HepG2 (cell line): ENCODE measurements at regions not wholly inside any gene's neighbourhood (a gene's known extent, or its start where the extent isn't known, plus 50 kb on each side); places are given as distances from the start of the nearest gene placed in this dataset.

Experiments
- ATAC-seq: fragments of 200-7000 bp; cut with Tn5 transposase; 3 replicates; pipeline ENCODE4 v1.9.1; 2020; ENCODE audit warnings: mild to moderate bottlenecking, moderate library complexity
- BruUV-seq: library from RNA; stranded (reverse); fragments of 400-500 nt; replicated peaks from 2 replicates; lab custom pipeline; 2021; lab: Mats Ljungman, UMichigan
- CTCF ChIA-PET: fragments of 300-600 bp; formaldehyde crosslinking; extraction: SDS; loops from one replicate; lab custom pipeline; 2021; ENCODE audit warnings: low total read pairs, inconsistent platforms, low intra/inter-chr PET ratio; lab: Yijun Ruan, JAX
- POLR2A ChIA-PET: fragments of 350-600 bp; sonication (Branson Sonifier 250); formaldehyde crosslinking; loops from one replicate; lab custom pipeline; 2020; ENCODE audit warnings: antibody characterized with exemption, inconsistent platforms; lab: Yijun Ruan, JAX
- DNase-seq: peaks from one replicate; pipeline ENCODE4 v3.0.0-alpha.2; 2015; ENCODE audit warnings: low spot score
- FAIRE-seq: peaks from 3 replicates; lab custom pipeline; 2011; peaks lifted over from hg19 to GRCh38; lab: Jason Lieb, UNC
- H2AFZ ChIP-seq: one replicate; pipeline ENCODE4 v1.6.1; 2011; ENCODE audit warnings: low read length, inconsistent platforms
- H3K27ac ChIP-seq: fragments of 300-600 bp; 3 replicates; pipeline ENCODE4 v1.8.0; 2011; ENCODE audit warnings: mixed run types, mild to moderate bottlenecking, mixed read lengths, low read length, inconsistent platforms; ENCODE audit not compliant: insufficient read depth; ENCODE audit errors: extremely low read length
- H3K27me3 ChIP-seq, 2 experiments: fragments of 200-600 bp in 1 of 2; 2 replicates in 1 of 2; 3 replicates in 1 of 2; pipeline versions ENCODE4 v1.6.0 to v1.8.0; 2011; ENCODE audit warnings: low read length in 2 of 2, mild to moderate bottlenecking in 2 of 2, moderate library complexity in 2 of 2, inconsistent platforms in 1 of 2; ENCODE audit not compliant: insufficient read depth in 2 of 2, control insufficient read depth in 1 of 2
- H3K36me3 ChIP-seq, 2 experiments: fragments of 200-600 bp in 1 of 2; replicated peaks in 1 of 2; 2 replicates in 1 of 2; 3 replicates in 1 of 2; pipeline versions ENCODE4 v1.5.1 to v1.8.0; 2011; ENCODE audit warnings: low read length in 2 of 2, inconsistent platforms in 1 of 2; ENCODE audit not compliant: insufficient read depth in 2 of 2, control insufficient read depth in 1 of 2
- H3K4me1 ChIP-seq: 2 replicates; pipeline ENCODE4 v1.5.1; 2012; ENCODE audit warnings: low read length, inconsistent platforms; ENCODE audit not compliant: insufficient read depth
- H3K4me2 ChIP-seq: 2 replicates; pipeline ENCODE4 v1.6.0; 2011; ENCODE audit warnings: low read depth, low read length, inconsistent platforms
- H3K4me3 ChIP-seq, 3 experiments: fragments of 200-600 bp in 1 of 3; sonication (generic), shearing (Covaris generic) in 1 of 3; replicated peaks in 1 of 3; 2 replicates each; pipeline ENCODE4 v1.5.1; 2011 to 2016; ENCODE audit warnings: low read length in 3 of 3, inconsistent platforms in 2 of 3, low read depth in 2 of 3, mild to moderate bottlenecking in 2 of 3, control low read depth in 1 of 3, mixed read lengths in 1 of 3; ENCODE audit not compliant: insufficient read depth in 1 of 3
- H3K79me2 ChIP-seq: one replicate; pipeline ENCODE4 v1.6.1; 2011; ENCODE audit warnings: low read length, inconsistent platforms; ENCODE audit not compliant: insufficient read depth
- H3K9ac ChIP-seq: 2 replicates; pipeline ENCODE4 v1.6.0; 2011; ENCODE audit warnings: mild to moderate bottlenecking, low read depth, low read length, inconsistent platforms; ENCODE audit not compliant: insufficient read depth
- H3K9me3 ChIP-seq: 2 replicates; pipeline ENCODE4 v1.5.1; 2012; ENCODE audit warnings: mild to moderate bottlenecking, low read length
- H4K20me1 ChIP-seq: 2 replicates; pipeline ENCODE4 v1.6.0; 2011; ENCODE audit warnings: inconsistent platforms, mild to moderate bottlenecking, low read length, moderate library complexity; ENCODE audit not compliant: insufficient read depth
- AKNA ChIP-seq: sonication (generic); formaldehyde crosslinking; IDR thresholded peaks from 2 replicates; pipeline ENCODE4 v1.4.0; 2020; ENCODE audit warnings: missing genetic modification reagents, borderline replicate concordance
- ATF1 ChIP-seq: IDR thresholded peaks from 2 replicates; pipeline ENCODE4 v1.6.1; 2016; ENCODE audit warnings: mild to moderate bottlenecking, control low read depth
- ATM ChIP-seq: fragments of 450-650 bp; IDR thresholded peaks from 2 replicates; pipeline ENCODE4 v1.7.1; 2017; ENCODE audit warnings: mild to moderate bottlenecking, borderline replicate concordance
- CHD2 ChIP-seq: IDR thresholded peaks from 2 replicates; pipeline ENCODE4 v1.6.1; 2011; ENCODE audit warnings: low read depth, low read length, improper control_type of control experiment
- FOXC1 ChIP-seq: sonication (generic); formaldehyde crosslinking; IDR thresholded peaks from 2 replicates; pipeline ENCODE4 v1.8.0; 2022; ENCODE audit warnings: mild to moderate bottlenecking, missing genetic modification reagents, borderline replicate concordance
- FOXK1 ChIP-seq: sonication (generic); formaldehyde crosslinking; IDR thresholded peaks from 2 replicates; pipeline ENCODE4 v1.4.0; 2020; ENCODE audit warnings: low read depth, missing genetic modification reagents, borderline replicate concordance
- GATAD2A ChIP-seq: IDR thresholded peaks from 2 replicates; pipeline ENCODE4 v1.6.1; 2016
- KLF12 ChIP-seq: sonication (generic); formaldehyde crosslinking; IDR thresholded peaks from 2 replicates; pipeline ENCODE4 v1.4.0; 2020; ENCODE audit warnings: missing genetic modification reagents, borderline replicate concordance
- MYNN ChIP-seq: sonication (generic); formaldehyde crosslinking; IDR thresholded peaks from 2 replicates; pipeline ENCODE4 v1.4.0; 2020; ENCODE audit warnings: mild to moderate bottlenecking, low read depth, missing genetic modification reagents
- NONO ChIP-seq, 2 experiments: fragments of 450-650 bp in 1 of 2; sonication (generic) in 1 of 2; formaldehyde crosslinking in 1 of 2; IDR thresholded peaks in 1 of 2; conservative IDR thresholded peaks in 1 of 2; 2 replicates each; pipeline versions ENCODE4 v1.6.1 to v1.8.0; 2017 to 2022; ENCODE audit warnings: mild to moderate bottlenecking in 1 of 2, missing genetic modification reagents in 1 of 2, moderate library complexity in 1 of 2
- SKIL ChIP-seq: sonication (generic); formaldehyde crosslinking; IDR thresholded peaks from 2 replicates; pipeline ENCODE4 v1.8.0; 2022; ENCODE audit warnings: missing genetic modification reagents, mild to moderate bottlenecking, moderate library complexity, borderline replicate concordance
- SNAPC5 ChIP-seq: sonication (generic); formaldehyde crosslinking; IDR thresholded peaks from 2 replicates; pipeline ENCODE4 v1.8.1; 2023; ENCODE audit warnings: mild to moderate bottlenecking, missing genetic modification reagents, borderline replicate concordance
- THAP11 ChIP-seq: IDR thresholded peaks from 2 replicates; pipeline ENCODE4 v1.6.1; 2016; ENCODE audit warnings: missing biosample characterization, missing genetic modification reagents
- ZNF101 ChIP-seq: sonication (generic); formaldehyde crosslinking; IDR thresholded peaks from 2 replicates; pipeline ENCODE4 v1.4.0; 2020; ENCODE audit warnings: mild to moderate bottlenecking, low read depth, missing genetic modification reagents, borderline replicate concordance
- ZNF33B ChIP-seq: sonication (generic); formaldehyde crosslinking; IDR thresholded peaks from 2 replicates; pipeline ENCODE4 v1.5.1; 2020; ENCODE audit warnings: mild to moderate bottlenecking, missing genetic modification reagents
- ZNF44 ChIP-seq: sonication (generic); formaldehyde crosslinking; IDR thresholded peaks from 2 replicates; pipeline ENCODE4 v1.5.1; 2020; ENCODE audit warnings: mild to moderate bottlenecking, missing genetic modification reagents
- ZSCAN30 ChIP-seq: sonication (generic); formaldehyde crosslinking; IDR thresholded peaks from 2 replicates; pipeline ENCODE4 v1.5.0; 2020; ENCODE audit warnings: mild to moderate bottlenecking, missing genetic modification reagents
- WGBS: methylation state at CpG from one replicate; pipeline ENCODE4 v1.1.6; 2017; ENCODE audit warnings: low lambda C conversion rate; 5-methylcytosine and 5-hydroxymethylcytosine counted together
- in situ Hi-C: cut with HindIII; loops from 2 replicates; pipeline ENCODE4 v1.10.0; 2017; ENCODE audit warnings: low pct_unique_long_range_greater_than_20kb; ENCODE audit not compliant: extremely low pct_ligation_motif_present
- intact Hi-C: fragments of 100-400 bp; cut with micrococcal nuclease; formaldehyde crosslinking; loops from one replicate; pipeline ENCODE4 v1.10.0; 2022; ENCODE audit not compliant: unreplicated experiment

- intact Hi-C loops = no loop called here
Measured at GRCh38 chr11:25613451-25613850, 718.5 kb upstream of the ANO3 start.

More at GRCh38 chr11:25613451-25613850, 718.5 kb upstream of the ANO3 start:
- Histone ChIP-seq H2AFZ (no peak overlapping the region), H4K20me1 (no peaks in the 10 kb centered on the region), H3K27me3 (no peaks in the 10 kb centered on the region), H3K9ac (no peak overlapping the region), H3K36me3 (no peaks in the 10 kb centered on the region), H3K79me2 (no peaks in the 10 kb centered on the region), H3K9me3 (peaks cover 48% of the 10 kb centered on the region), H3K4me3 (no peak overlapping the region), H3K4me1 (no peaks in the 10 kb centered on the region), H3K4me2 (no peak overlapping the region), H3K27ac (no peak overlapping the region)
- ChIA-PET POLR2A (no interaction called here), CTCF (no interaction called here)
- ATAC-seq = no peak
- BruUV-seq = no TSS peak
- WGBS = 0% methylated on average over 1 of the region's 1 CpG
- in situ Hi-C loops = no loop called here
- DNase-seq = no peak
- TF ChIP-seq ZNF101 (no peak), CHD2 (no peak), NONO (IDR thresholded peaks at IDR 0.05) (no peak), NONO (CRISPR knock-in tag; conservative IDR thresholded peaks at IDR 0.05) (no peak), ZNF33B (CRISPR knock-in tag) (no peak), ATM (no peak), SNAPC5 (no peak), GATAD2A (CRISPR knock-in tag) (no peak), KLF12 (CRISPR knock-in tag) (no peak), ATF1 (CRISPR knock-in tag) (no peak), ZSCAN30 (CRISPR knock-in tag) (no peak), ZNF44 (no peak), THAP11 (no peak), AKNA (CRISPR knock-in tag) (no peak), FOXC1 (CRISPR knock-in tag) (no peak), FOXK1 (CRISPR knock-in tag) (no peak), MYNN (CRISPR knock-in tag) (no peak), SKIL (CRISPR knock-in tag) (no peak)
- no peak for FAIRE-seq
